K562 (cell line): ENCODE measurements at regions not wholly inside any gene's neighbourhood (a gene's known extent, or its start where the extent isn't known, plus 50 kb on each side); places are given as distances from the start of the nearest gene placed in this dataset.

Source experiments
- ATAC-seq: fragments of 200-7000 bp; cut with Tn5 transposase; 3 replicates; pipeline ENCODE4 v1.9.1; 2020; ENCODE audit warnings: moderate library complexity
- BruUV-seq: library from RNA; stranded (reverse); fragments of 400-500 nt; replicated peaks from 2 replicates; lab custom pipeline; 2021; lab: Mats Ljungman, UMichigan
- CTCF ChIA-PET: fragments of 300-600 bp; formaldehyde crosslinking; extraction: SDS; loops from one replicate; lab custom pipeline; 2021; ENCODE audit warnings: low intra/inter-chr PET ratio; lab: Yijun Ruan, JAX
- POLR2A ChIA-PET: fragments of 300-600, 350-650 bp; sonication (Branson Sonifier 250); formaldehyde crosslinking; extraction: SDS; loops from one replicate; lab custom pipeline; 2021; ENCODE audit warnings: antibody characterized with exemption, inconsistent platforms; lab: Yijun Ruan, JAX
- DNase-seq, 4 experiments: peaks; one replicate each; pipeline versions ENCODE4 v3.0.0 to v3.0.0-alpha.2; 2011 to 2018; ENCODE audit warnings: low spot score in 3 of 4, mixed read lengths in 3 of 4; ENCODE audit errors: extremely low read depth in 1 of 4
- FAIRE-seq: peaks from 2 replicates; lab custom pipeline; 2011; peaks lifted over from hg19 to GRCh38; lab: Jason Lieb, UNC
- H2AFZ ChIP-seq: 2 replicates; pipeline ENCODE4 v1.6.0; 2011; ENCODE audit warnings: low read depth, low read length, control low read depth, inconsistent platforms
- H3K27ac ChIP-seq: fragments of 200-600 bp; 3 replicates; pipeline ENCODE4 v1.8.0; 2011; ENCODE audit warnings: low read depth, mild to moderate bottlenecking, control low read depth, inconsistent platforms, low read length, moderate library complexity, mixed read lengths; ENCODE audit errors: extremely low read depth
- H3K27me3 ChIP-seq, 2 experiments: fragments of 300-600 bp in 1 of 2; 2 replicates in 1 of 2; 3 replicates in 1 of 2; pipeline versions ENCODE4 v1.6.0 to v1.8.0; 2011; ENCODE audit warnings: inconsistent platforms in 2 of 2, low read length in 2 of 2, mild to moderate bottlenecking in 1 of 2, mixed read lengths in 1 of 2, moderate library complexity in 1 of 2; ENCODE audit not compliant: control insufficient read depth in 2 of 2, insufficient read depth in 2 of 2
- H3K36me3 ChIP-seq: fragments of 300-600 bp; 3 replicates; pipeline ENCODE4 v1.8.0; 2011; ENCODE audit warnings: mild to moderate bottlenecking, low read length, inconsistent platforms; ENCODE audit not compliant: control insufficient read depth, insufficient read depth
- H3K4me1 ChIP-seq, 2 experiments: fragments of 200-600 bp in 1 of 2; replicated peaks in 1 of 2; 2 replicates in 1 of 2; 3 replicates in 1 of 2; pipeline versions ENCODE4 v1.5.1 to v1.8.0; 2011; ENCODE audit warnings: inconsistent platforms in 2 of 2, low read length in 2 of 2, mild to moderate bottlenecking in 1 of 2, mixed read lengths in 1 of 2, moderate library complexity in 1 of 2; ENCODE audit not compliant: control insufficient read depth in 2 of 2, insufficient read depth in 2 of 2
- H3K4me2 ChIP-seq: 2 replicates; pipeline ENCODE4 v1.6.1; 2011; ENCODE audit warnings: low read length, control low read depth, inconsistent platforms, mixed read lengths; ENCODE audit not compliant: insufficient read depth
- H3K4me3 ChIP-seq: fragments of 200-600 bp; sonication (generic), shearing (Covaris generic); 2 replicates; pipeline ENCODE4 v1.5.1; 2016; ENCODE audit warnings: control low read depth, inconsistent platforms
- H3K79me2 ChIP-seq: fragments of 200-600 bp; 3 replicates; pipeline ENCODE4 v1.8.0; 2011; ENCODE audit warnings: low read length, inconsistent platforms; ENCODE audit not compliant: control insufficient read depth, insufficient read depth
- H3K9ac ChIP-seq, 2 experiments: 2 replicates each; pipeline versions ENCODE4 v1.6.0 to v1.6.1; 2011; ENCODE audit warnings: low read depth in 2 of 2, low read length in 2 of 2, control low read depth in 1 of 2, inconsistent platforms in 1 of 2, mild to moderate bottlenecking in 1 of 2, mixed read lengths in 1 of 2; ENCODE audit not compliant: insufficient read depth in 1 of 2
- H3K9me1 ChIP-seq: one replicate; pipeline ENCODE4 v1.6.0; 2011; ENCODE audit warnings: inconsistent platforms, mild to moderate bottlenecking, low read length, moderate library complexity; ENCODE audit not compliant: control insufficient read depth, insufficient read depth
- H3K9me3 ChIP-seq: replicated peaks from 2 replicates; pipeline ENCODE4 v1.5.1; 2011; ENCODE audit warnings: low read depth, low read length, inconsistent platforms; ENCODE audit not compliant: control insufficient read depth, insufficient read depth
- H4K20me1 ChIP-seq: replicated peaks from 2 replicates; pipeline ENCODE4 v1.6.1; 2011; ENCODE audit warnings: low read length, inconsistent platforms, mixed read lengths; ENCODE audit not compliant: control insufficient read depth, insufficient read depth
- ARNT ChIP-seq, 2 experiments: fragments of 450-650 bp; IDR thresholded peaks; 2 replicates each; pipeline ENCODE4 v1.6.1; 2016; ENCODE audit warnings: mild to moderate bottlenecking in 1 of 2
- CHD7 ChIP-seq: fragments of 200-600 bp; sonication (generic); IDR thresholded peaks from one replicate; pipeline ENCODE4 v1.6.1; 2012; ENCODE audit warnings: mild to moderate bottlenecking, low read depth, low read length, inconsistent platforms
- KLF10 ChIP-seq: fragments of 250-450 bp; sonication (Bioruptor Pico); IDR thresholded peaks from 2 replicates; pipeline ENCODE4 v1.6.1; 2021; ENCODE audit warnings: matching md5 sums
- LCOR ChIP-seq: sonication (generic); formaldehyde crosslinking; IDR thresholded peaks from 2 replicates; pipeline ENCODE4 v1.8.0; 2022; ENCODE audit warnings: mild to moderate bottlenecking, missing genetic modification reagents
- ZFPM2 ChIP-seq: fragments of 250-450 bp; sonication (Bioruptor Pico); IDR thresholded peaks from 2 replicates; pipeline ENCODE4 v1.5.1; 2022; ENCODE audit warnings: mild to moderate bottlenecking
- ZNF583 ChIP-seq: fragments of 250-450 bp; sonication (Bioruptor Pico); IDR thresholded peaks from 2 replicates; pipeline ENCODE4 v1.4.0; 2020
- WGBS: fragments of 100-300 bp; shearing (Covaris generic); methylation state at CpG from one replicate; pipeline ENCODE4 v1.1.6; 2016; ENCODE audit warnings: low coverage, mixed read lengths; ENCODE audit not compliant: insufficient coverage; ENCODE audit errors: missing lambda C conversion rate; 5-methylcytosine and 5-hydroxymethylcytosine counted together
- in situ Hi-C: fragments of 300-500 bp; cut with MboI; formaldehyde crosslinking; loops from 4 replicates; pipeline ENCODE4 v1.15.0; 2018; ENCODE audit warnings: inconsistent platforms, mixed read lengths
- intact Hi-C: fragments of 100-400 bp; cut with micrococcal nuclease; formaldehyde crosslinking; loops from 2 replicates; pipeline ENCODE4 v1.14.2; 2022

GRCh38 chr12:76962099-76962498 is 83.3 kb upstream of the CSRP2 start:
- intact Hi-C loops, result no loop called here
- FAIRE-seq, result no peak
- WGBS, result 0% methylated on average over 3 of the region's 3 CpGs

More at GRCh38 chr12:76962099-76962498, 83.3 kb upstream of the CSRP2 start:
- no peak overlapping the region for H3K4me3 ChIP-seq
- no peak overlapping the region for H3K4me2 ChIP-seq
- DNase-seq, result no peak
- no peak overlapping the region for H3K27ac ChIP-seq
- ATAC-seq, result no peak
- BruUV-seq, result no TSS peak
- TF ChIP-seq ZFPM2 (CRISPR knock-in tag) (no peak), KLF10 (CRISPR knock-in tag) (no peak), ZNF583 (CRISPR knock-in tag) (no peak), ARNT (IDR thresholded peaks at IDR 0.05) (no peak), LCOR (CRISPR knock-in tag) (no peak), CHD7 (no peak)
- H3K36me3 ChIP-seq, result no peaks in the 10 kb centered on the region
- ChIA-PET POLR2A (no interaction called here), CTCF (no interaction called here)
- no peaks in the 10 kb centered on the region for H3K9me1 ChIP-seq
- no peak overlapping the region for H2AFZ ChIP-seq
- no peaks in the 10 kb centered on the region for H3K4me1 ChIP-seq
- H3K79me2 ChIP-seq, result no peaks in the 10 kb centered on the region
- H3K9me3 ChIP-seq, result no peaks in the 10 kb centered on the region
- peaks cover 2 to 11% of the 10 kb centered on the region in 2 experiments; a peak in 3 of 5 replicates for H3K27me3 ChIP-seq
- no peaks in the 10 kb centered on the region for H4K20me1 ChIP-seq
- in situ Hi-C loops, result no loop called here
- no peak overlapping the region for H3K9ac ChIP-seq
